ENCODE measurements at regions not wholly inside any gene's neighbourhood (a gene's known extent, or its start where the extent isn't known, plus 50 kb on each side); places are given as distances from the start of the nearest gene placed in this dataset.

DNA sequence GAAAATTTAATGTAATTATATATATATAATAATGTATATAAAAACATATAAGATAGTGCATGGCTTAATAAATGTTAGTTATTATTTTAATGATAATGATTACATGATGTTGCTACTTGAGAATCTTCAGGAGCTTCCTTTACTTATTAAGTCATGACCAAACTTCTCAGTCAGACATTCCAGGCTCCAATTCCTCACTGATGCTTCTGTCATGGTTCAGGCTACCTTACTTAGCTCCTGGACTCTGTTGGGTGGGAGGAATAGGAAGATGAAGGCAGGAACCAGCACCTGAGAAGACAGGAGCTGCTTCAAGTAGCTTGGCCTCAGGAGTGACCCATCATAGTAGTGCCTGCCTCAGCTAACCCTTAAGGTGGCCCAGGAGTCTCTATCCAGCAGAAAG lies 55.0 kb upstream of the EEPD1 start:
- TF ChIP-seq, protein P1, sequence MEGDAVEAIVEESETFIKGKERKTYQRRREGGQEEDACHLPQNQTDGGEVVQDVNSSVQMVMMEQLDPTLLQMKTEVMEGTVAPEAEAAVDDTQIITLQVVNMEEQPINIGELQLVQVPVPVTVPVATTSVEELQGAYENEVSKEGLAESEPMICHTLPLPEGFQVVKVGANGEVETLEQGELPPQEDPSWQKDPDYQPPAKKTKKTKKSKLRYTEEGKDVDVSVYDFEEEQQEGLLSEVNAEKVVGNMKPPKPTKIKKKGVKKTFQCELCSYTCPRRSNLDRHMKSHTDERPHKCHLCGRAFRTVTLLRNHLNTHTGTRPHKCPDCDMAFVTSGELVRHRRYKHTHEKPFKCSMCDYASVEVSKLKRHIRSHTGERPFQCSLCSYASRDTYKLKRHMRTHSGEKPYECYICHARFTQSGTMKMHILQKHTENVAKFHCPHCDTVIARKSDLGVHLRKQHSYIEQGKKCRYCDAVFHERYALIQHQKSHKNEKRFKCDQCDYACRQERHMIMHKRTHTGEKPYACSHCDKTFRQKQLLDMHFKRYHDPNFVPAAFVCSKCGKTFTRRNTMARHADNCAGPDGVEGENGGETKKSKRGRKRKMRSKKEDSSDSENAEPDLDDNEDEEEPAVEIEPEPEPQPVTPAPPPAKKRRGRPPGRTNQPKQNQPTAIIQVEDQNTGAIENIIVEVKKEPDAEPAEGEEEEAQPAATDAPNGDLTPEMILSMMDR (IDR thresholded peaks at IDR 0.05), result no peak
- no peak for TF ChIP-seq POLR2AphosphoS5 (IDR thresholded peaks at IDR 0.05; ENCODE audit: low read depth, low read length)
